Ishikawa (cell line): ENCODE measurements at regions not wholly inside any gene's neighbourhood (a gene's known extent, or its start where the extent isn't known, plus 50 kb on each side); places are given as distances from the start of the nearest gene placed in this dataset.

Experiments used
- EGR1 ChIP-seq: IDR thresholded peaks from 2 replicates; pipeline ENCODE4 v1.6.1; 2012
- RAD21 ChIP-seq: IDR thresholded peaks from 2 replicates; pipeline ENCODE4 v1.6.1; 2012; ENCODE audit warnings: low read depth
- REST ChIP-seq: IDR thresholded peaks from 2 replicates; pipeline ENCODE4 v1.6.1; 2012; ENCODE audit warnings: low read depth, mild to moderate bottlenecking
- TAF1 ChIP-seq: IDR thresholded peaks from 2 replicates; pipeline ENCODE4 v1.6.1; 2012; ENCODE audit warnings: low read depth, mild to moderate bottlenecking
- TEAD4 ChIP-seq: IDR thresholded peaks from 2 replicates; pipeline ENCODE4 v1.6.1; 2012
- TF ChIP-seq, protein P1 (sequence below): IDR thresholded peaks from 2 replicates; pipeline ENCODE4 v1.6.1; 2012

DNA sequence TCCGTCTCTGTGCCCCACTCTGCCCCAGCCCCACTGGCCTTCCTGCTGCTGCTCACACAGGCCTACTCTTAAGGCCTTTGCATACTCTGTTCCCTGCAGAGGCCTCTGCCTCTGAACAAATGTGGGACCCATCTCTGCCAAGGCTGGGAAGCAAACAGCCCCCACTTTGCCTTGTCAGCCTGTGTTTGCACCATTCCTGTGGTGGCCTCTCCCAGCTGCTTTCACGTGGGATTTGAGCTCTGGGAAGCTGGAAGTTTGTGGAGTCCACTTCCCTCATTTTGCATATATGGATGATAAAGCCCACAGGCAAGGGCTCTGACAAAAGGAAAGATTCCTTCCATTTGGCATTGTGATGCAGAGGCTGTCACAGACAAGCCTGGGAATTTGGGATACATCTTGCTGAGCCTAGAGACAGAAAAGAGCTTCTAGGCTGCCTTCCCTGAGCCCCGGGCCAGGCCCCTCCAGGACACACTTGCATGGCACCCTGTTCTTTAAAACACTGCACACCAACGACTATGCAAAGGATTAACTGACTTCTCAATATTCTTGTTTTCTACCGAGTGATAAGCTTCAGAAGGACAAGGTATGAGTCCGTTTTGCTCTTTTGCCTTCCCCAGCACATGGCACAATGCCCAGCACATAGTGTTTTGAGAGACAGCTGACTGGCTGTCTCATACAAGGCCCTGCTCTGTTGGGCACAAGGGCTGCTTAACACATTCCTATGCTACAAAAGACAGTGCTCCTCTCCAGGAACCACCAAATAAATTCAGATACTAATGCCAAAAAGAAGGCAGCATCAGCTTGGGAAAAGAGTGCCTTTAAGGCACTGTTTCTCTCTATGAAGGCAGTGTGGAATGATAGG is 120.7 kb upstream of the TOPAZ1 start:
- TF ChIP-seq TAF1 (no peak), REST (no peak), RAD21 (no peak), TEAD4 (no peak), EGR1 (no peak)
- TF ChIP-seq, protein P1, sequence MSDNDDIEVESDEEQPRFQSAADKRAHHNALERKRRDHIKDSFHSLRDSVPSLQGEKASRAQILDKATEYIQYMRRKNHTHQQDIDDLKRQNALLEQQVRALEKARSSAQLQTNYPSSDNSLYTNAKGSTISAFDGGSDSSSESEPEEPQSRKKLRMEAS, result no peak
